HUES64 (cell line): ENCODE measurements at regions not wholly inside any gene's neighbourhood (a gene's known extent, or its start where the extent isn't known, plus 50 kb on each side); places are given as distances from the start of the nearest gene placed in this dataset.

Source experiments
- H3K27ac ChIP-seq: 2 replicates; pipeline ENCODE4 v1.7.0; 2013; ENCODE audit warnings: low read depth, low read length, inconsistent platforms
- H3K27me3 ChIP-seq: 2 replicates; pipeline ENCODE4 v1.6.1; 2013; ENCODE audit warnings: mild to moderate bottlenecking, low read length; ENCODE audit not compliant: insufficient read depth
- H3K36me3 ChIP-seq: 2 replicates; pipeline ENCODE4 v1.6.1; 2013; ENCODE audit warnings: mild to moderate bottlenecking, low read length; ENCODE audit not compliant: insufficient read depth
- H3K4me1 ChIP-seq: 2 replicates; pipeline ENCODE4 v1.6.1; 2013; ENCODE audit warnings: mild to moderate bottlenecking, low read length, moderate library complexity; ENCODE audit not compliant: insufficient read depth
- H3K4me3 ChIP-seq: 2 replicates; pipeline ENCODE4 v1.5.1; 2013; ENCODE audit warnings: mild to moderate bottlenecking, low read length, moderate library complexity
- H3K9ac ChIP-seq: 2 replicates; pipeline ENCODE4 v1.6.1; 2013; ENCODE audit warnings: mild to moderate bottlenecking, low read depth, low read length
- H3K9me3 ChIP-seq: 2 replicates; pipeline ENCODE4 v1.6.1; 2013; ENCODE audit warnings: low read depth, low read length; ENCODE audit not compliant: insufficient read depth
- WGBS: fragments of 150-250, 120-280 bp; methylation state at CpG from one replicate; pipeline ENCODE4 v1.1.7; 2013; ENCODE audit warnings: missing lambda C conversion rate; 5-methylcytosine and 5-hydroxymethylcytosine counted together

- H3K4me1 ChIP-seq: no peaks in the 10 kb centered on the region
- H3K27me3 ChIP-seq: no peaks in the 10 kb centered on the region
- no peak overlapping the region for H3K9ac ChIP-seq
- no peak overlapping the region for H3K27ac ChIP-seq
- no peaks in the 10 kb centered on the region for H3K36me3 ChIP-seq
- no peaks in the 10 kb centered on the region for H3K9me3 ChIP-seq
- no peak overlapping the region for H3K4me3 ChIP-seq
Measured at GRCh38 chr2:185891403-185891802, 152.8 kb downstream of the FSIP2 start.

- WGBS: 100% methylated on average over 1 of the region's 2 CpGs
- Histone ChIP-seq H3K27me3 (no peaks in the 10 kb centered on the region), H3K9ac (no peak overlapping the region), H3K27ac (no peak overlapping the region), H3K9me3 (no peaks in the 10 kb centered on the region), H3K36me3 (no peaks in the 10 kb centered on the region), H3K4me3 (no peak overlapping the region), H3K4me1 (no peaks in the 10 kb centered on the region)
Measured at GRCh38 chr2:185891804-185892411, 153.3 kb downstream of the FSIP2 start.

- Histone ChIP-seq H3K4me3 (no peak overlapping the region), H3K9ac (no peak overlapping the region), H3K9me3 (no peaks in the 10 kb centered on the region), H3K4me1 (no peaks in the 10 kb centered on the region), H3K27me3 (no peaks in the 10 kb centered on the region), H3K27ac (no peak overlapping the region), H3K36me3 (no peaks in the 10 kb centered on the region)
- WGBS: 89% methylated on average over 1 of the region's 1 CpG
Measured at GRCh38 chr2:185892484-185892883, 153.9 kb downstream of the FSIP2 start.

- Histone ChIP-seq H3K9me3 (no peaks in the 10 kb centered on the region), H3K36me3 (no peaks in the 10 kb centered on the region), H3K4me3 (no peak overlapping the region), H3K27ac (no peak overlapping the region), H3K27me3 (no peaks in the 10 kb centered on the region), H3K9ac (no peak overlapping the region), H3K4me1 (no peaks in the 10 kb centered on the region)
- no CpG with 5 or more reads among the region's 2 CpGs for WGBS
Measured at GRCh38 chr2:185894223-185894622, 155.6 kb downstream of the FSIP2 start.

- no peaks in the 10 kb centered on the region for H3K9me3 ChIP-seq
- H3K4me3 ChIP-seq: no peak overlapping the region
- no peaks in the 10 kb centered on the region for H3K36me3 ChIP-seq
- H3K27ac ChIP-seq: no peak overlapping the region
- no peaks in the 10 kb centered on the region; the same call in 1 of the 2 replicates for H3K4me1 ChIP-seq
- no peaks in the 10 kb centered on the region for H3K27me3 ChIP-seq
- 85% methylated on average over 5 of the region's 5 CpGs for WGBS
- H3K9ac ChIP-seq: no peak overlapping the region
Measured at GRCh38 chr2:185895828-185896693, 157.5 kb downstream of the FSIP2 start.

GRCh38 chr2:185899366-185899765 lies 160.8 kb downstream of the FSIP2 start:
- H3K9me3 ChIP-seq: no peaks in the 10 kb centered on the region
- no peaks in the 10 kb centered on the region for H3K27me3 ChIP-seq
- WGBS: 86% methylated on average over 1 of the region's 1 CpG
- H3K27ac ChIP-seq: no peak overlapping the region
- H3K9ac ChIP-seq: no peak overlapping the region
- H3K4me1 ChIP-seq: no peaks in the 10 kb centered on the region; the same call in 1 of the 2 replicates
- H3K4me3 ChIP-seq: no peak overlapping the region
- no peaks in the 10 kb centered on the region for H3K36me3 ChIP-seq

- Histone ChIP-seq H3K9me3 (no peaks in the 10 kb centered on the region), H3K27me3 (no peaks in the 10 kb centered on the region), H3K4me3 (no peak overlapping the region), H3K36me3 (no peaks in the 10 kb centered on the region), H3K9ac (no peak overlapping the region), H3K4me1 (no peaks in the 10 kb centered on the region), H3K27ac (no peak overlapping the region)
- whole genome bisulfite sequencing: 83% methylated on average over 1 of the region's 1 CpG
Measured at GRCh38 chr2:185919155-185919554, 180.6 kb downstream of the FSIP2 start.

GRCh38 chr2:185921048-185921756 lies 182.6 kb downstream of the FSIP2 start:
- Histone ChIP-seq H3K27me3 (no peaks in the 10 kb centered on the region), H3K9me3 (no peaks in the 10 kb centered on the region)
- WGBS: 95% methylated on average over 2 of the region's 3 CpGs

GRCh38 chr2:185934232-185934631 lies 195.6 kb downstream of the FSIP2 start:
- Histone ChIP-seq H3K27ac (no peak overlapping the region), H3K27me3 (no peaks in the 10 kb centered on the region), H3K36me3 (no peaks in the 10 kb centered on the region), H3K9me3 (no peaks in the 10 kb centered on the region), H3K4me1 (no peaks in the 10 kb centered on the region), H3K9ac (no peak overlapping the region), H3K4me3 (no peak overlapping the region)
- WGBS: 93% methylated on average over 2 of the region's 2 CpGs

More at GRCh38 chr2:185921048-185921756, 182.6 kb downstream of the FSIP2 start:
- no peaks in the 10 kb centered on the region for H3K36me3 ChIP-seq
- H3K27ac ChIP-seq: no peak overlapping the region
- no peak overlapping the region for H3K9ac ChIP-seq
- no peak overlapping the region for H3K4me3 ChIP-seq
- no peaks in the 10 kb centered on the region for H3K4me1 ChIP-seq

- Histone ChIP-seq H3K36me3 (no peaks in the 10 kb centered on the region), H3K9ac (no peak overlapping the region), H3K27me3 (no peaks in the 10 kb centered on the region), H3K9me3 (no peaks in the 10 kb centered on the region), H3K27ac (no peak overlapping the region), H3K4me3 (no peak overlapping the region), H3K4me1 (no peaks in the 10 kb centered on the region)
Measured at GRCh38 chr2:185939858-185940257, 201.3 kb downstream of the FSIP2 start.

GRCh38 chr2:185942855-185943254 lies 204.3 kb downstream of the FSIP2 start:
- H3K27ac ChIP-seq: no peak overlapping the region
- 85% methylated on average over 3 of the region's 4 CpGs for WGBS
- H3K36me3 ChIP-seq: no peaks in the 10 kb centered on the region
- no peak overlapping the region for H3K4me3 ChIP-seq
- H3K9me3 ChIP-seq: no peaks in the 10 kb centered on the region
- H3K27me3 ChIP-seq: no peaks in the 10 kb centered on the region
- no peaks in the 10 kb centered on the region for H3K4me1 ChIP-seq
- H3K9ac ChIP-seq: no peak overlapping the region
